Epithelial cell of prostate (primary cell): ENCODE measurements at regions not wholly inside any gene's neighbourhood (a gene's known extent, or its start where the extent isn't known, plus 50 kb on each side); places are given as distances from the start of the nearest gene placed in this dataset.

ENCODE experiments used
- DNase-seq: peaks from one replicate; pipeline ENCODE4 v3.0.0-alpha.2; 2011; ENCODE audit warnings: low read depth, low spot score
- H3K27ac ChIP-seq: fragments of 450-650 bp; 2 replicates; pipeline ENCODE4 v1.5.1; 2017; ENCODE audit warnings: mild to moderate bottlenecking

GRCh38 chr10:58140691-58141347 is 126.9 kb downstream of the IPMK start:
- H3K27ac ChIP-seq, result no peak overlapping the region
- DNase-seq, result no peak

DNA sequence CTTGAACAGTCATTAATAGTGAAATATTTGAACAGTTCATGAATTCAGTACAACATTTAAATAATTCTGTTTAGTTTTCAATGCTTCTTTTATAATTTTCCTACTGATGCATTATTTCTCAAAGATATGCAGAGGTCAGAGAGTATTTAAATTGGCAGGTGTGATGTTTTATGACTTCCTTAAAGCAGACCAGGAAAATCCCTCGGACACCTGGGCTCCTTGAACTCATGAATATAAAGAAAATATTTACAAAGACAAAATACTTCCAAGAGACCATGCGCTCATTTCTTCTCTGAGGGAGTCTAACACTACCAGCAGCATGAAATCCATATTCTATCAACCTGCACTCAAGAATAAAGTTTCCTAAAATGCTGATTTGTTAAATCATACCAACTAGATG is 127.6 kb downstream of the IPMK start:
- no peak overlapping the region for H3K27ac ChIP-seq
- no peak for DNase-seq

DNA sequence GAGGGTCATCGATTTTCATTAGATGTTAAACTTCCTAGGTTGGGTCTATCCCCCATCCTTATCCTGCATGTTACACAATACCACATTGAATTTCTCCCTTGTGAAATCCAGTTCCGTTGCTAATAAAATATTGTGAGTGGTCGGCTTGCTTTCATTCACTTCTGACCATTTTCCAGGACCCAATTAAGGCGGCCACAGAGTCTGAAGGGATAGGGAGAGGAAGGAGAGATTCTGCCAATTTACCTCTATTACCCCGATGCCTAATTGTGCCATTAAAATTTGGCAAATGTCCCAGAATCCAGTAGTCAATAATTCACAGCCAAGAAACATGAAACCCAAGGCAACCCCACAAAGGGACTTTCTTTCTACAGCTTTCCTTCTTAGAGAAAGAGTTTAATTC is 129.9 kb downstream of the IPMK start:
- H3K27ac ChIP-seq, result no peak overlapping the region

DNA sequence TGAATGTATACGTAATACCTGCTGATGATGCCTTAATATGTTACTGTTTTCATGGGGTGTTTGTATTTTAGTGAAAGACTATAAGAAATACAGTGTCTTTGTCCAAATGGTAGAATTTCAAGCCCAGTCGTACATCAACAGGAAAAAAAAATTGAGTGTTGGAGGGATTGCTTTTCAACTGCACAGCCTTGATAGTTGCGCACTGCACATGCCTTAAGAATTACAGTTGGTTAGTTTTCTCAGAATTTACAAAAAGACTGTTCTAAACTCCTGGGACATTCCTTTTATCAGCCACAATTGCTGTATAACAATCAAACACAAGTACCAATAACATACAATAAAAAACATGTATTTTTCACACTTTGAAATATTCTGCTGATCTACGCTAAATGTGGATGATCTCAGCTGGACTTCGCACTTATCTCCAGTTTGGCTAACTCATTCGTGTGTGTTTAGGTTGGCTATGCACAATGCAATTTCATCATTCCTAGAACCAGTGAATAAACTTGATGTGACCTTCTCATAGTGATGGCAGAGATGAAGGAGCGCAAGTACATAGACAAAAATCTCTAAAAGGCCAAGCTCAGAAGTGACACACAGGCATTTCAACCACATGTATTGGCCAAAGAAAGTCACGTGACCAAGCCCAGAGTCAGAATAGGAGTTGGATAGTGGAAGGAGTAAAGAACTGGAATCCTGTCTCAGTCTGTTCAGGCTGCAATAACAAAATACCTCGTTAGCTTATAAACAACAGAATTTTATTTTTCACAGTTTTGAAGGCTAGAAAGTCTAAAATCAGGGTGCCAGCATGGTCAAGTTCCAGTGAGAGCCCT is 152.3 kb downstream of the IPMK start:
- no peak overlapping the region for H3K27ac ChIP-seq
- no peak for DNase-seq

More for the DNA sequence above, 129.9 kb downstream of the IPMK start:
- DNase-seq, result no peak

- no peak for DNase-seq
Measured at GRCh38 chr10:58109731-58110130, 158.0 kb downstream of the IPMK start.

DNA sequence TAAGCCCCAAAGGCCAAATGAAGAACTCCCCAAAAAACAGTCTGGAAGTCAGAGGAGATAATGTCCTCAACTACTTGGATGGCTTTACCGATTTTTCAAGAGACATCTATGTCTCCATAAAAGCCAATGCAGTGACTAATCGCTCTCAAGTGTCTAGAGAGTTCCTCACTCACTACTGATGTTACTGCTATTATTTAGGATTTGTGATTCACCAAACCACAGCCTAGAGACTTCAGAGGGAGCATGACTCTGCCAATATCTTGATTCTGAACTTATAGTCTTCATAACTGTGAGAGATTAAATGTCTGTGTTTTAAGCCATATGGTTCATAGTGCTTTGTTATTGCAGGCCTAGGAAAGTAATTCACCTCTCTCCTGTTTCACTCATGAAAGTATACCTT is 160.2 kb downstream of the IPMK start:
- H3K27ac ChIP-seq, result no peak overlapping the region
- DNase-seq, result peak; percentile 51

More at GRCh38 chr10:58109731-58110130, 158.0 kb downstream of the IPMK start:
- no peak overlapping the region for H3K27ac ChIP-seq

GRCh38 chr10:58106211-58107035 is 161.3 kb downstream of the IPMK start:
- DNase-seq, result no peak
- H3K27ac ChIP-seq, result no peak overlapping the region

GRCh38 chr10:58104351-58104751 is 163.3 kb downstream of the IPMK start:
- H3K27ac ChIP-seq, result no peak overlapping the region
- no peak for DNase-seq

DNA sequence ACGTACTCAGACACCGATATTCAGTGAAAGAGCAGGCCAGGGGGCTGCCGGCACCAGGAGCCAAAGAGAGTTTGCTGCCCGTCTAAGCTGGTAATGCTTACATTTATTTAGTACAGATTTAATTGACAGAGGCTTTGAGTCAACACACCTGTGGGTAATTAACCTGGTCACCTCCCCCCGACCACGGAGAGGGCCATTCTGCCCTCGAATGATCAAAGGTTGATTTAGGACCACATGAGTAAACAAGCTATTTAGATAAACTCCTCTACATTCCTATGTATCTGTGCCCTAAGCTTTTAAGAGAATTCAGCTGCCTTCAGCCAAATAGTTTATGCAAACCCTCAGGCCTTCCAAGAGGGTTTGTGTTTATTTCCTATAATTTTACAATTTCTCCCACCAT is 164.8 kb downstream of the IPMK start:
- DNase-seq, result no peak
- H3K27ac ChIP-seq, result no peak overlapping the region

DNA sequence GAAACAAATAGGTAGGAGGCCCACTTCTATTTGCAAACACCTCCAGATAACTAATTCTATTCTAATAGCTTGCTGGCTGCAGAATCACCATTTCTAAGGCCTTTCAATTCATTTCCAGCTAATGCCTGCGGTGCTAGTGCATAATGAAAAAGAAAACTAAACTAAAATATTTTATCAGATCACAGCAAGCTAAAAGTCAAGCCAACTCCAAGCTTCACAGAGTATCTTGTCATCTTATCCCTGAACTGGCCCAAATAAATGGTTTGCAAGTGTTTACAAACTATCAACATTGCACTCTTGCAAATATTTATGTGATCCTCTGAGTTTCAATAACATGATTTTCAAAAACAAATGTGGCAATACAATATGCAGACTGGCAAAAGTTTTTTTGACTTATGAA is 166.0 kb downstream of the IPMK start:
- DNase-seq, result no peak
- no peak overlapping the region for H3K27ac ChIP-seq

GRCh38 chr10:58094985-58095718 is 172.5 kb downstream of the IPMK start:
- H3K27ac ChIP-seq, result no peak overlapping the region
- no peak for DNase-seq

DNA sequence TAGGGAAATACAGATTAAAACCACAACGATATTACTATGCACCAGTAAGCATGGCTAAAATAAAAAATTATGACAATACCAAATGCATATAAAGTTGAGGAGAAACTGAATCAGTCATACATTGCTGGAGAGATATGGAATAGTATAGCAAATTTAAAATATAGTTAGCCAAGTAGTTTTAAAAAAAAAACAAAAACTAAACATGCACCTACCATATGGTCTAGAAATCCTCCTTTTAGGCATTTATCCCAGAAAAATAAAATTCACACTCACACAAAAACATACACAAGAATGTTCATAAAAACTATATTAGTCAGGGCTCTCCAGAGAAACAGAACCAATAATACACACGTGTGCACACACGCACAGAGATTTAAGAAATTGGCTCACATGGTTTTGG is 175.8 kb downstream of the IPMK start:
- H3K27ac ChIP-seq, result no peak overlapping the region
- no peak for DNase-seq

DNA sequence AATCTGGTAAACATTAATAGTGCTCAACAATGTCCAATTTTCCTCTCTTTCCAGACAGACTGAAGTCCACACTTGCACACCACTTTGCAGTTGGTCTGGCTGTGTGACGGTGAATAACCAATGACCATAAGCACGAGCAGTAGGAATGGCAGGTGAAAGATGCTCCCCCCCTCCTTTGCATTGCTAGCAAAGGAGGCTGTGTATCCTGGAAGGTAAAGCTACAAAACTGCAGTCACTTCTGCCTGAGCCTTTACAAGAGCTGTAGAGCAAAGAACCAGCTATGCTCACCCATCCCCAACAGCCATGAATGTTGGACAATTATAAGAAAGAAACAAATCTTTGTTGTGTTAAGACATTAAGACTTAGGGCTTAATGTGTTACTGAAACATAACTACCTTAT is 178.0 kb downstream of the IPMK start:
- no peak overlapping the region for H3K27ac ChIP-seq
- no peak for DNase-seq

GRCh38 chr10:58087896-58088295 is 179.8 kb downstream of the IPMK start:
- no peak for DNase-seq
- peak overlapping the region; percentile 64 for H3K27ac ChIP-seq

DNA sequence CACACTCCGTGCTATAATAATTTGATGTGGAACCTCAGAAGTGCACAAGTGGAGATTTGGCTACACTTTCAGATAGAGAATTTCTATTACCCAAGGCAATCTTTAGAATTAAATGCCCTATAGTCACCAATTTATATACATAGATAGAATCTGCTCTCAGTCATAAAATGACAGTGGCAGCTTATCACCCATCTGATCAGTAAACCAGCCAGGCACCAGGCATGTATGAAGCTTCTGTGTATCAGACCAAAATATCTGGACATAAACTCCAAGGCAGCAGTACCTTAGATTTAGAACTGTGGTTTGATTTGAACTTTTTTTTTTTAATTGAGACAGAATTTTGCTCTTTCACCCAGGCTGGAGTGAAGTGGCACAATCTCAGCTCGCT is 180.9 kb downstream of the IPMK start:
- H3K27ac ChIP-seq, result no peak overlapping the region
- DNase-seq, result no peak

- H3K27ac ChIP-seq, result no peak overlapping the region
- no peak for DNase-seq
Measured at GRCh38 chr10:58086144-58086762, 181.4 kb downstream of the IPMK start.

DNA sequence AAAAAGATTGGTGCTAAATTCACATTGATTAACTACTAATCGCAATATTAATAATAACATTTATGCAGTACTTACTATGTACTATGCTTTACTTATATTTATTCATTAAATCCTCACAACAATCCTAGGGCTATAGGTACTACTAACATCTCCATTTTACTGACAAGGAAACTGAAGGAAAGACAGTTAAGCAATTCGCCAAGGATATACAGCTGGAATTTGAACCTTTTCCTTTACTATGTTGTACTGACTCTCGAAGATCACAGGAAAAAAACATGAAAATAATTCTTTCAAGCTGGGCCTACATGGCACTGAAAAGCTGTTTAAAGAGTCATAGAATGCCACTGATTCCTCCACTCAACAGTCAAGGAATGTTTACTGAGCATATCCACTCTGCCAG is 185.4 kb downstream of the IPMK start:
- no peak overlapping the region for H3K27ac ChIP-seq

GRCh38 chr10:58081353-58081752 is 186.3 kb downstream of the IPMK start:
- no peak overlapping the region for H3K27ac ChIP-seq
- no peak for DNase-seq

More for the DNA sequence above, 185.4 kb downstream of the IPMK start:
- DNase-seq, result no peak

GRCh38 chr10:58079461-58079860 is 188.2 kb downstream of the IPMK start:
- no peak overlapping the region for H3K27ac ChIP-seq
- no peak for DNase-seq

GRCh38 chr10:58072634-58073033 is 195.1 kb downstream of the IPMK start:
- DNase-seq, result no peak
- H3K27ac ChIP-seq, result no peak overlapping the region
